ENCODE measurements at regions not wholly inside any gene's neighbourhood (a gene's known extent, or its start where the extent isn't known, plus 50 kb on each side); places are given as distances from the start of the nearest gene placed in this dataset.

- no peak overlapping the region for H3K4me3 Mint-ChIP-seq (ENCODE audit: unreplicated experiment)
- peaks cover 11% of the 10 kb centered on the region for H3K4me1 Mint-ChIP-seq (ENCODE audit: low read depth, unreplicated experiment)
Measured at GRCh38 chr13:99863789-99864626, 107.6 kb downstream of the ZIC5 start.

DNA sequence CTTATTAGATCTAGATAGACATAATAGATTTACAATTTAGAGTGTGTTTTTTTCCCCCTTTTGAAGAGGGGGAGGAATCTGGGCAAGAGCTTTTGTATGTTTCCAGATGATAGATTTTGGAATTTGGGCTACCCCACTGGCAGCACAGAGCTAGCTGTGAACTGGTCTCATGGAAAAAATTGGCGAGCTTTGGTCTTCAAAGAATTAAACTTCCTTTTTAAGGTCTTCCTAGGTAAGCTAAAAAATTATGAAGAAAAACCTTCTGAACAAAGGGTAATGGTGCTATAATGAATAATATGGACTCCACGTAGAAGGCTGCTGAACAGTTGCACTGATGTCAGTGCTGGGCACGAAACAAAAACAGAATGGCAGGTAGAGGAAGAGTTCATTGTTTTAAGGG is 109.3 kb downstream of the ZIC5 start:
- H3K27me3 Mint-ChIP-seq (ENCODE audit: unreplicated experiment): no peaks in the 10 kb centered on the region
- H3K4me3 Mint-ChIP-seq (ENCODE audit: unreplicated experiment): no peak overlapping the region
- no peaks in the 10 kb centered on the region for H3K9me3 Mint-ChIP-seq (ENCODE audit: unreplicated experiment)
- no peak overlapping the region for H3K27ac Mint-ChIP-seq (ENCODE audit: unreplicated experiment)
- no peak for DNase-seq
- no peaks in the 10 kb centered on the region for H3K36me3 Mint-ChIP-seq (ENCODE audit: unreplicated experiment)
- H3K4me1 Mint-ChIP-seq (ENCODE audit: low read depth, unreplicated experiment): peaks cover 11% of the 10 kb centered on the region
- TF ChIP-seq CTCF (IDR thresholded peaks at IDR 0.05; ENCODE audit: partially characterized antibody, unreplicated experiment): no peak

More at GRCh38 chr13:99863789-99864626, 107.6 kb downstream of the ZIC5 start:
- H3K36me3 Mint-ChIP-seq (ENCODE audit: unreplicated experiment): no peaks in the 10 kb centered on the region
- DNase-seq: no peak
- no peaks in the 10 kb centered on the region for H3K9me3 Mint-ChIP-seq (ENCODE audit: unreplicated experiment)
- H3K27me3 Mint-ChIP-seq (ENCODE audit: unreplicated experiment): no peaks in the 10 kb centered on the region
- TF ChIP-seq CTCF (IDR thresholded peaks at IDR 0.05; ENCODE audit: partially characterized antibody, unreplicated experiment): no peak
- no peak overlapping the region for H3K27ac Mint-ChIP-seq (ENCODE audit: unreplicated experiment)

GRCh38 chr13:99861771-99862170 is 109.8 kb downstream of the ZIC5 start:
- H3K9me3 Mint-ChIP-seq (ENCODE audit: unreplicated experiment): no peaks in the 10 kb centered on the region
- H3K36me3 Mint-ChIP-seq (ENCODE audit: unreplicated experiment): no peaks in the 10 kb centered on the region
- DNase-seq: no peak
- peaks cover 11% of the 10 kb centered on the region for H3K4me1 Mint-ChIP-seq (ENCODE audit: low read depth, unreplicated experiment)
- H3K27ac Mint-ChIP-seq (ENCODE audit: unreplicated experiment): no peak overlapping the region
- no peaks in the 10 kb centered on the region for H3K27me3 Mint-ChIP-seq (ENCODE audit: unreplicated experiment)
- TF ChIP-seq CTCF (IDR thresholded peaks at IDR 0.05; ENCODE audit: partially characterized antibody, unreplicated experiment): peak; percentile 30
- H3K4me3 Mint-ChIP-seq (ENCODE audit: unreplicated experiment): no peak overlapping the region

GRCh38 chr13:99860745-99861144 is 110.8 kb downstream of the ZIC5 start:
- no peak overlapping the region for H3K27ac Mint-ChIP-seq (ENCODE audit: unreplicated experiment)
- no peaks in the 10 kb centered on the region for H3K27me3 Mint-ChIP-seq (ENCODE audit: unreplicated experiment)
- no peak overlapping the region for H3K4me3 Mint-ChIP-seq (ENCODE audit: unreplicated experiment)
- no peaks in the 10 kb centered on the region for H3K36me3 Mint-ChIP-seq (ENCODE audit: unreplicated experiment)
- H3K4me1 Mint-ChIP-seq (ENCODE audit: low read depth, unreplicated experiment): peaks cover 11% of the 10 kb centered on the region
- TF ChIP-seq CTCF (IDR thresholded peaks at IDR 0.05; ENCODE audit: partially characterized antibody, unreplicated experiment): no peak
- DNase-seq: no peak
- H3K9me3 Mint-ChIP-seq (ENCODE audit: unreplicated experiment): no peaks in the 10 kb centered on the region
